GM12872 (cell line): ENCODE measurements at regions not wholly inside any gene's neighbourhood (a gene's known extent, or its start where the extent isn't known, plus 50 kb on each side); places are given as distances from the start of the nearest gene placed in this dataset.

ENCODE experiments used
- CTCF ChIP-seq: IDR thresholded peaks from 3 replicates; pipeline ENCODE4 v1.5.1; 2011; ENCODE audit warnings: low read depth, mild to moderate bottlenecking, low read length, moderate library complexity; ENCODE audit not compliant: insufficient read depth

GRCh38 chrX:43589735-43590134 is 66.4 kb upstream of the MAOA start:
- no peak for TF ChIP-seq CTCF

GRCh38 chrX:43590150-43590549 is 65.9 kb upstream of the MAOA start:
- TF ChIP-seq CTCF, result no peak

GRCh38 chrX:43592597-43592996 is 63.5 kb upstream of the MAOA start:
- no peak for TF ChIP-seq CTCF

GRCh38 chrX:43595931-43596330 is 60.2 kb upstream of the MAOA start:
- TF ChIP-seq CTCF, result no peak

GRCh38 chrX:43604753-43605152 is 51.3 kb upstream of the MAOA start:
- no peak for TF ChIP-seq CTCF

GRCh38 chrX:43605351-43605750 is 50.7 kb upstream of the MAOA start:
- TF ChIP-seq CTCF, result no peak
